Right lobe of liver (tissue), 6 donors: ENCODE measurements at regions not wholly inside any gene's neighbourhood (a gene's known extent, or its start where the extent isn't known, plus 50 kb on each side); places are given as distances from the start of the nearest gene placed in this dataset.
"Not testable (repeated sequence)": the region's sequence is repeated elsewhere in the genome, so short reads cannot be mapped to it uniquely, and the experiment has no call there.

Experiments used
- ATAC-seq, 4 donors: fragments of 200-7000 bp; cut with Tn5 transposase; one replicate each; pipeline ENCODE4 v1.9.1; 2020; ENCODE audit warnings: mild to moderate bottlenecking in 4 of 4, moderate library complexity in 4 of 4
- DNase-seq, 3 donors: peaks; one replicate each; pipeline ENCODE4 v3.0.0-alpha.2; 2020
- H3K27ac ChIP-seq, 3 donors: fragments of 200-600 bp; one replicate each; pipeline ENCODE4 v1.8.0; 2022
- H3K27me3 ChIP-seq, 2 donors: fragments of 200-600 bp; one replicate each; pipeline ENCODE4 v1.8.0; 2022
- H3K36me3 ChIP-seq, 4 donors: fragments of 200-600 bp; sonication (generic) in 1 of 4; one replicate each; pipeline versions ENCODE4 v1.5.1 to v1.8.0; 2017 to 2022; ENCODE audit warnings: control low read depth in 1 of 4
- H3K4me1 ChIP-seq, 4 donors: fragments of 200-600 bp; sonication (generic) in 1 of 4; one replicate each; pipeline versions ENCODE4 v1.5.1 to v1.8.0; 2017 to 2022; ENCODE audit warnings: control low read depth in 1 of 4
- H3K4me3 ChIP-seq, 3 donors: fragments of 200-600 bp; one replicate each; pipeline ENCODE4 v1.8.0; 2022
- H3K9me3 ChIP-seq, 4 donors: fragments of 200-600 bp; sonication (generic) in 1 of 4; one replicate each; pipeline versions ENCODE4 v1.5.1 to v1.8.0; 2017 to 2022; ENCODE audit warnings: control low read depth in 1 of 4
- POLR2A ChIP-seq: fragments of 450-650 bp; IDR thresholded peaks from one replicate; pipeline ENCODE4 v1.6.1; 2017; ENCODE audit warnings: antibody characterized with exemption, mild to moderate bottlenecking
- WGBS: methylation state at CpG from one replicate; pipeline ENCODE4 v1.1.6; 2018; ENCODE audit warnings: low coverage, low lambda C conversion rate; ENCODE audit not compliant: insufficient coverage; ENCODE audit errors: missing lambda C conversion rate; 5-methylcytosine and 5-hydroxymethylcytosine counted together
- intact Hi-C, 2 donors: fragments of 100-400 bp; cut with DNase I; formaldehyde crosslinking; loops; one replicate each; pipeline versions ENCODE4 v1.11.2 to v1.14.1; 2022
- TF ChIP-seq, protein P1 (sequence below), 4 donors: fragments of 200-600 bp in 3 of 4; fragments of 450-650 bp in 1 of 4; IDR thresholded peaks; one replicate each; pipeline versions ENCODE4 v1.5.1 to v1.8.0; 2016 to 2022; ENCODE audit warnings: antibody characterized with exemption in 4 of 4, mild to moderate bottlenecking in 2 of 4
- donor health status: DM: no; HTN: yes; CAD: no.
- donor health status: DM: no; HTN: no; CAD: no.
- donor health status: DM: no; HTN: no; CAD: no.
- donor health status: DM: no; HTN: yes; CAD: no.
- donor health status: DM: no; HTN: yes; CAD: no.

GRCh38 chr3:80733522-80734176, 965.9 kb upstream of the ROBO1 start:
- TF ChIP-seq POLR2A = no peak
- TF ChIP-seq, protein P1, sequence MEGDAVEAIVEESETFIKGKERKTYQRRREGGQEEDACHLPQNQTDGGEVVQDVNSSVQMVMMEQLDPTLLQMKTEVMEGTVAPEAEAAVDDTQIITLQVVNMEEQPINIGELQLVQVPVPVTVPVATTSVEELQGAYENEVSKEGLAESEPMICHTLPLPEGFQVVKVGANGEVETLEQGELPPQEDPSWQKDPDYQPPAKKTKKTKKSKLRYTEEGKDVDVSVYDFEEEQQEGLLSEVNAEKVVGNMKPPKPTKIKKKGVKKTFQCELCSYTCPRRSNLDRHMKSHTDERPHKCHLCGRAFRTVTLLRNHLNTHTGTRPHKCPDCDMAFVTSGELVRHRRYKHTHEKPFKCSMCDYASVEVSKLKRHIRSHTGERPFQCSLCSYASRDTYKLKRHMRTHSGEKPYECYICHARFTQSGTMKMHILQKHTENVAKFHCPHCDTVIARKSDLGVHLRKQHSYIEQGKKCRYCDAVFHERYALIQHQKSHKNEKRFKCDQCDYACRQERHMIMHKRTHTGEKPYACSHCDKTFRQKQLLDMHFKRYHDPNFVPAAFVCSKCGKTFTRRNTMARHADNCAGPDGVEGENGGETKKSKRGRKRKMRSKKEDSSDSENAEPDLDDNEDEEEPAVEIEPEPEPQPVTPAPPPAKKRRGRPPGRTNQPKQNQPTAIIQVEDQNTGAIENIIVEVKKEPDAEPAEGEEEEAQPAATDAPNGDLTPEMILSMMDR (IDR thresholded peaks at IDR 0.05) = no peak
- ATAC-seq (peak; percentile 47 to 93 (median 81)), DNase-seq (peak in 1 of 3 donors; percentile 23)
- Histone ChIP-seq H3K27ac (no peak overlapping the region), H3K36me3 (no peaks in the 10 kb centered on the region), H3K4me3 (no peak overlapping the region), H3K27me3 (no peaks in the 10 kb centered on the region), H3K9me3 (no peaks in the 10 kb centered on the region), H3K4me1 (no peaks in the 10 kb centered on the region)
- 21% methylated on average over 5 of the region's 5 CpGs for WGBS
- intact Hi-C loops = no loop called here

DNA sequence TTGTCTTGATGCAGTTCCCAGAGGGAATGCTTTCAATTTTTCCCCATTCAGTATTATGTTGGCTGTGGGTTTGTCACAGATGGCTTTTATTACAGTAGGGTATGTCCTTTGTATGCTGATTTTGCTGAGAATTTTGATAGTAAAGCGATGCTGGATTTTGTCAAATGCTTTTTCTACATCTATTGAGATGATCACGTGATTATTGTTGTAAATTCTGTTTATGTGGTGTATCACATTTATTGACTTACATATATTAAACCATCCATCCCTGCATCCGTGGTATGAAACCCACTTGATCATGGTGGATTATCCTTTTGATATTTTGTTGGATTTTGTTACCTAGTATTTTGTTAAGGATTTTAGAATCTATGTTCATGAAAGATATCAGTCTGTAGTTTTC, 959.8 kb upstream of the ROBO1 start:
- H3K4me3 ChIP-seq, H3K27ac ChIP-seq, H3K27me3 ChIP-seq, H3K36me3 ChIP-seq, H3K4me1 ChIP-seq, DNase-seq, H3K9me3 ChIP-seq, intact Hi-C loops, ATAC-seq: not testable (repeated sequence)
- WGBS = 67% methylated on average over 3 of the region's 3 CpGs

DNA sequence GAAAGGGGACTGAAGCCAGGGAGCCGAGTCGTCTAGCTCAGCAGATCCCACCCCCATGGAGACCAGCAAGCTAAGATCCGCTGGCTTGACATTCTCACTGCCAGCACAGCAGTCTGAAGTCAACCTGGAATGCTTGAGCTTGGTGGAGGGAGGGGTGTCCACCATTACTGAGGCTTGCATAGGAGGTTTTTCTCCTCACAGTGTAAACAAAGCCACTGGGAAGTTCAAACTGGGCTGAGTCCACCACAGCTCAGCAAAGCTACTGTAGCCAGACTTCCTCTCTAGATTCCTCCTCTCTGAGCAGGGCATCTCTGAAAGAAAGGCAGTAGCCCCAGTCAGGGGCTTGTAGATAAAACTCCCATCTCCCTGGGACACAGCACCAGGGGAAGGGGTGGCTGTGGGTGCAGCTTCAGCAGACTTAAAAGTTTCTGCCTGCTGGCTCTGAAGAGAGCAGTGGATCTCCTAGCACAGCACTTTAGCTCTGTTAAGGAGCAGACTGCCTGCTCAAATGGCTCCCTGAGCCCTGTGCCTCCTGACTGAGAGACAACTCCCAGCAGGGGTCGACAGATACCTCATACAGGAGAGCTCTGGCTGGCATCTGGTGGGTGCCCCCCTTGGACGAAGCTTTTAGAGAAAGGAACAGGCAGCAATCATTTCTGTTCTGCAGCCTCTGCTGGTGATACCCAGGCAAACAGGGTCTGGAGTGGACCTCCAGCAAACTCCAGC, 942.0 kb upstream of the ROBO1 start:
- H3K36me3 ChIP-seq, ATAC-seq, H3K27me3 ChIP-seq, intact Hi-C loops, H3K4me3 ChIP-seq, H3K9me3 ChIP-seq, DNase-seq, H3K27ac ChIP-seq, H3K4me1 ChIP-seq: not testable (repeated sequence)
- 60% methylated on average over 1 of the region's 5 CpGs for WGBS

DNA sequence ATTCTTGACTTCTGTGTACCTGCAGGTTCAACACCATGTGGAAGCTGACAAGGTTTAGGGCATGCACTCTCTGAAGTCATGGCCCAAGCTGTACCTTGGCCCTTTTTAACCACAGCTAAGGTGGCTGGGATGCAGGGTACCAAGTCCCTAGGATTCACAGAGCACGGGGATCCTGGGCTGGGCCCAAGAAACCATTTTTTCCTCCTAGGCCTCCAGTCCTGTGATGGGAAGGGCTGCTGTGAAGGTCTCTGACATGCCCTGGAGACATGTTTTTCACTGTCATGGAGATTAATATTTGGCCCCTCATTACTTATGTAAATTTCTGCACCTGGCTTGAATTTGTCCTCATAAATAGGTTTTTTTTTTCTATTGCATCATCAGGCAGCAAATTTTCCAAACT, 937.5 kb upstream of the ROBO1 start:
- Histone ChIP-seq H3K4me3 (no peak overlapping the region), H3K27ac (no peak overlapping the region), H3K9me3 (no peaks in the 10 kb centered on the region), H3K4me1 (no peaks in the 10 kb centered on the region), H3K27me3 (no peaks in the 10 kb centered on the region), H3K36me3 (no peaks in the 10 kb centered on the region)
- intact Hi-C loops = no loop called here
- no CpG with 5 or more reads among the region's 1 CpG for WGBS
- no peak for TF ChIP-seq POLR2A
- TF ChIP-seq, protein P1 (IDR thresholded peaks at IDR 0.05) = no peak
- DNase-seq = peak in 1 of 3 donors; percentile 30
- no peak for ATAC-seq

- no peak overlapping the region for H3K4me3 ChIP-seq
- ATAC-seq (no peak), DNase-seq (no peak)
- H3K27me3 ChIP-seq = no peaks in the 10 kb centered on the region
- TF ChIP-seq, protein P1 (IDR thresholded peaks at IDR 0.05) = no peak
- TF ChIP-seq POLR2A = no peak
- no peaks in the 10 kb centered on the region for H3K4me1 ChIP-seq
- H3K9me3 ChIP-seq = no peaks in the 10 kb centered on the region
- WGBS = 36% methylated on average over 1 of the region's 1 CpG
- no peak overlapping the region for H3K27ac ChIP-seq
- H3K36me3 ChIP-seq = no peaks in the 10 kb centered on the region
- intact Hi-C loops = no loop called here
These were observed 933.6 kb upstream of the ROBO1 start for GRCh38 chr3:80701349-80701748.
